ENCODE measurements at regions not wholly inside any gene's neighbourhood (a gene's known extent, or its start where the extent isn't known, plus 50 kb on each side); places are given as distances from the start of the nearest gene placed in this dataset.

GRCh38 chr5:2165615-2166305, 283.0 kb upstream of the IRX4 start:
- Histone ChIP-seq H2BK20ac (ENCODE audit: low read length) (0 out of 2 replicates have a peak overlapping the region, but pooled peaks have one; percentile 72), H3K18ac (ENCODE audit: extremely low read depth, low read length) (no peak overlapping the region), H3K56ac (replicated peaks; ENCODE audit: insufficient read length, low read depth, low read length) (no peak overlapping the region), H3K9ac (replicated peaks in 1 of 4; ENCODE audit: extremely low read depth in 1 of 4, low read depth in 3 of 4, low read length in 3 of 4) (no peak overlapping the region), H3K27me3 (replicated peaks in 1 of 4; ENCODE audit: control insufficient read depth in 3 of 4, extremely low read depth in 1 of 4, insufficient read depth in 3 of 4, low read length in 3 of 4) (no peaks in the 10 kb centered on the region), H3K36me3 (ENCODE audit: control insufficient read depth in 2 of 4, insufficient read depth in 4 of 4, low read length in 3 of 4) (no peaks in the 10 kb centered on the region), H3K4me2 (ENCODE audit: insufficient read depth in 1 of 2, low read depth in 2 of 2, low read length in 2 of 2) (no peak overlapping the region), H2BK5ac (ENCODE audit: low read depth, low read length) (peak overlapping the region; percentile 39; the same call in 1 of the 2 replicates), H3K4me1 (replicated peaks in 1 of 4; ENCODE audit: control insufficient read depth in 3 of 4, insufficient read depth in 4 of 4, low read length in 3 of 4) (peaks cover 4 to 30% (median 9%) of the 10 kb centered on the region in 4 experiments), H2BK15ac (ENCODE audit: low read length) (peak overlapping the region; percentile 12; the same call in 1 of the 2 replicates), H3K79me2 (ENCODE audit: control insufficient read depth in 1 of 2, insufficient read depth in 2 of 2, low read length in 2 of 2) (no peaks in the 10 kb centered on the region), H4K5ac (ENCODE audit: insufficient read length, low read depth, low read length) (no peak overlapping the region), H2BK120ac (replicated peaks; ENCODE audit: low read depth, low read length) (no peak overlapping the region), H2AFZ (ENCODE audit: low read length) (no peak overlapping the region), H4K91ac (replicated peaks; ENCODE audit: insufficient read length, low read length) (peak overlapping the region; percentile 32), H3K4me3 (ENCODE audit: extremely low read depth in 1 of 4, insufficient read depth in 2 of 4, low read depth in 3 of 4, low read length in 4 of 4) (no peak overlapping the region), H2AK5ac (ENCODE audit: low read depth, low read length) (no peak overlapping the region), H4K8ac (ENCODE audit: extremely low read depth, insufficient read depth, low read length) (no peak overlapping the region; the same call in 1 of the 2 replicates), H3K9me3 (ENCODE audit: insufficient read depth in 2 of 2, low read depth in 1 of 2, low read length in 1 of 2) (no peaks in the 10 kb centered on the region), H3K27ac (ENCODE audit: low read depth, low read length) (no peak overlapping the region), H3K23me2 (ENCODE audit: low read depth, low read length) (peaks cover 5% of the 10 kb centered on the region; the same call in 1 of the 2 replicates), H3K14ac (ENCODE audit: insufficient read length) (no peak overlapping the region), H3K79me1 (ENCODE audit: low read depth, low read length) (no peaks in the 10 kb centered on the region), H4K20me1 (replicated peaks in 1 of 2; ENCODE audit: control insufficient read depth in 1 of 2, insufficient read depth in 2 of 2, low read length in 2 of 2) (no peaks in the 10 kb centered on the region), H3K23ac (ENCODE audit: insufficient read length) (no peak overlapping the region), H3K4ac (replicated peaks; ENCODE audit: insufficient read length, low read depth, low read length) (peak overlapping the region; percentile 71), H2BK12ac (ENCODE audit: low read depth, low read length) (peak overlapping the region; percentile 90; the same call in 1 of the 2 replicates)
- no peak for TF ChIP-seq YY1 (IDR thresholded peaks at IDR 0.05; ENCODE audit: low read depth, low read length)
- no peak for TF ChIP-seq NANOG (IDR thresholded peaks at IDR 0.05; ENCODE audit: insufficient read depth, low read depth, low read length, poor library complexity, severe bottlenecking)
- no peak for TF ChIP-seq SIX5 (IDR thresholded peaks at IDR 0.05; ENCODE audit: low read depth, low read length)
- TF ChIP-seq SP4 (IDR thresholded peaks at IDR 0.05; ENCODE audit: low read length): no peak
- DNase-seq (ENCODE audit: low read depth in 1 of 2, low spot score in 2 of 2): no peak
- WGBS, 2 experiments (ENCODE audit: extremely low coverage in 1 of 2, insufficient coverage in 1 of 2, insufficient read length in 1 of 2, insufficient replicate concordance in 2 of 2, low coverage in 1 of 2, low lambda C conversion rate in 2 of 2, missing lambda C conversion rate in 1 of 2): 90% methylated on average over 9 of the region's 11 CpGs; no CpG with 5 or more reads in 1 of the 2 experiments
- ChIA-PET CTCF (ENCODE audit: partially characterized antibody) (interaction anchor here (1.2 to 1.6 kb wide), 4 partner anchors 10 to 17 kb away, joined by 3 to 7 read pairs (median 4); no protein-coding TSS in a partner anchor), POLR2A (ENCODE audit: partially characterized antibody) (no interaction called here)
- no peak for FAIRE-seq

Data from H1 (cell line).